ENCODE measurements at regions not wholly inside any gene's neighbourhood (a gene's known extent, or its start where the extent isn't known, plus 50 kb on each side); places are given as distances from the start of the nearest gene placed in this dataset.

- no peak for TF ChIP-seq AHDC1 (CRISPR knock-in tag; IDR thresholded peaks at IDR 0.05; ENCODE audit: borderline replicate concordance)
Observed at GRCh38 chr6:165110860-165111259, 198.5 kb downstream of the C6orf118 start (continued).

GRCh38 chr6:165109011-165109410 is 200.4 kb downstream of the C6orf118 start:
- Histone ChIP-seq H3K79me2 (ENCODE audit: insufficient read depth, low read length) (no peaks in the 10 kb centered on the region), H3K4me3 (replicated peaks in 1 of 3; ENCODE audit: insufficient read depth in 1 of 3, low read depth in 2 of 3, low read length in 3 of 3) (no peak overlapping the region), H3K9me3 (ENCODE audit: low read length) (peaks cover 96% of the 10 kb centered on the region), H4K20me1 (ENCODE audit: insufficient read depth, low read length) (no peaks in the 10 kb centered on the region), H3K36me3 (replicated peaks in 1 of 2; ENCODE audit: control insufficient read depth in 1 of 2, insufficient read depth in 2 of 2, low read length in 2 of 2) (no peaks in the 10 kb centered on the region), H3K4me1 (ENCODE audit: insufficient read depth, low read length) (no peaks in the 10 kb centered on the region), H3K9ac (ENCODE audit: insufficient read depth, low read depth, low read length) (no peak overlapping the region), H3K27me3 (ENCODE audit: control insufficient read depth in 1 of 2, insufficient read depth in 2 of 2, low read length in 2 of 2) (no peaks in the 10 kb centered on the region), H3K4me2 (ENCODE audit: low read depth, low read length) (no peak overlapping the region), H2AFZ (ENCODE audit: low read length) (no peak overlapping the region), H3K27ac (ENCODE audit: extremely low read length, insufficient read depth, low read length) (no peak overlapping the region)
- intact Hi-C loops (cut with micrococcal nuclease; ENCODE audit: unreplicated experiment) = no loop called here
- CTCF ChIA-PET (ENCODE audit: low intra/inter-chr PET ratio, low total read pairs) = no interaction called here
- BruUV-seq (replicated peaks) = no TSS peak
- in situ Hi-C loops (cut with HindIII; ENCODE audit: extremely low pct_ligation_motif_present, low pct_unique_long_range_greater_than_20kb) = no loop called here
- WGBS (ENCODE audit: low lambda C conversion rate) = 29% methylated on average over 5 of the region's 5 CpGs
- ATAC-seq (no peak), FAIRE-seq (no peak), DNase-seq (ENCODE audit: low spot score) (no peak)
- POLR2A ChIA-PET = no interaction called here
- no peak for TF ChIP-seq ZNF263 (CRISPR knock-in tag; IDR thresholded peaks at IDR 0.05)
- no peak for TF ChIP-seq FOXM1 (CRISPR knock-in tag; IDR thresholded peaks at IDR 0.05)
- TF ChIP-seq ZNF660 (CRISPR knock-in tag; IDR thresholded peaks at IDR 0.05; ENCODE audit: borderline replicate concordance, low read depth) = no peak
- no peak for TF ChIP-seq ZNF558 (CRISPR knock-in tag; IDR thresholded peaks at IDR 0.05; ENCODE audit: borderline replicate concordance)
- no peak for TF ChIP-seq ZNF468 (CRISPR knock-in tag; IDR thresholded peaks at IDR 0.05)
- TF ChIP-seq ZNF710 (CRISPR knock-in tag; IDR thresholded peaks at IDR 0.05; ENCODE audit: borderline replicate concordance) = no peak
- TF ChIP-seq E2F1 (CRISPR knock-in tag; IDR thresholded peaks at IDR 0.05) = no peak
- no peak for TF ChIP-seq ZNF138 (CRISPR knock-in tag; IDR thresholded peaks at IDR 0.05; ENCODE audit: low read depth)
- no peak for TF ChIP-seq ZNF18 (CRISPR knock-in tag; IDR thresholded peaks at IDR 0.05; ENCODE audit: insufficient replicate concordance)
- TF ChIP-seq TAF1 (CRISPR knock-in tag; IDR thresholded peaks at IDR 0.05) = no peak
- TF ChIP-seq GATAD2A (CRISPR knock-in tag; IDR thresholded peaks at IDR 0.05) = no peak

All from HepG2 (cell line).